ENCODE measurements at regions not wholly inside any gene's neighbourhood (a gene's known extent, or its start where the extent isn't known, plus 50 kb on each side); places are given as distances from the start of the nearest gene placed in this dataset.
"Not testable (repeated sequence)": the region's sequence is repeated elsewhere in the genome, so short reads cannot be mapped to it uniquely, and the experiment has no call there.

GRCh38 chrX:64580605-64581004 is 185.4 kb upstream of the MTMR8 start:
- Histone ChIP-seq H3K27ac (no peak overlapping the region), H3K4me3 (IDR thresholded peaks at IDR 0.05; ENCODE audit: insufficient read depth, low read depth, low read length) (no peak overlapping the region), H3K4me2 (no peak overlapping the region), H3K79me2 (ENCODE audit: insufficient read depth, low read depth) (no peaks in the 10 kb centered on the region), H3K4me1 (ENCODE audit: low read depth, poor library complexity, severe bottlenecking) (no peaks in the 10 kb centered on the region), H3K27me3 (ENCODE audit: insufficient read depth, low read depth) (no peaks in the 10 kb centered on the region), H3K36me3 (ENCODE audit: insufficient read depth) (no peaks in the 10 kb centered on the region), H3K9ac (no peak overlapping the region), H4K20me1 (ENCODE audit: insufficient read depth) (no peaks in the 10 kb centered on the region), H2AFZ (ENCODE audit: low read depth) (no peak overlapping the region)
- no peak for TF ChIP-seq CTCF (conservative IDR thresholded peaks at IDR 0.05; ENCODE audit: low read depth, low read length)

- Histone ChIP-seq H3K4me2 (no peak overlapping the region), H2AFZ (ENCODE audit: low read depth) (no peak overlapping the region), H3K79me2 (ENCODE audit: insufficient read depth, low read depth) (no peaks in the 10 kb centered on the region), H3K27me3 (ENCODE audit: insufficient read depth, low read depth) (no peaks in the 10 kb centered on the region), H3K9ac (no peak overlapping the region), H3K4me1 (ENCODE audit: low read depth, poor library complexity, severe bottlenecking) (no peaks in the 10 kb centered on the region), H3K27ac (no peak overlapping the region), H4K20me1 (ENCODE audit: insufficient read depth) (no peaks in the 10 kb centered on the region), H3K4me3 (IDR thresholded peaks at IDR 0.05; ENCODE audit: insufficient read depth, low read depth, low read length) (no peak overlapping the region), H3K36me3 (ENCODE audit: insufficient read depth) (no peaks in the 10 kb centered on the region)
- TF ChIP-seq CTCF (conservative IDR thresholded peaks at IDR 0.05; ENCODE audit: low read depth, low read length) = no peak
Measured at GRCh38 chrX:64580035-64580434, 184.8 kb upstream of the MTMR8 start.

- H3K9ac ChIP-seq = no peak overlapping the region
- no peaks in the 10 kb centered on the region for H3K36me3 ChIP-seq (ENCODE audit: insufficient read depth)
- H3K79me2 ChIP-seq (ENCODE audit: insufficient read depth, low read depth) = no peaks in the 10 kb centered on the region
- no peak overlapping the region for H3K27ac ChIP-seq
- H3K4me3 ChIP-seq (IDR thresholded peaks at IDR 0.05; ENCODE audit: insufficient read depth, low read depth, low read length) = no peak overlapping the region
- H3K4me2 ChIP-seq = no peak overlapping the region
- H4K20me1 ChIP-seq (ENCODE audit: insufficient read depth) = no peaks in the 10 kb centered on the region
- no peaks in the 10 kb centered on the region for H3K27me3 ChIP-seq (ENCODE audit: insufficient read depth, low read depth)
- TF ChIP-seq CTCF (conservative IDR thresholded peaks at IDR 0.05; ENCODE audit: low read depth, low read length) = no peak
- no peak overlapping the region for H2AFZ ChIP-seq (ENCODE audit: low read depth)
- no peaks in the 10 kb centered on the region for H3K4me1 ChIP-seq (ENCODE audit: low read depth, poor library complexity, severe bottlenecking)
Measured at GRCh38 chrX:64571011-64571410, 175.8 kb upstream of the MTMR8 start.

GRCh38 chrX:64570204-64570603 is 175.0 kb upstream of the MTMR8 start:
- TF ChIP-seq CTCF (conservative IDR thresholded peaks at IDR 0.05; ENCODE audit: low read depth, low read length) = peak; percentile 60
- no peaks in the 10 kb centered on the region for H3K79me2 ChIP-seq (ENCODE audit: insufficient read depth, low read depth)
- H3K36me3 ChIP-seq (ENCODE audit: insufficient read depth) = no peaks in the 10 kb centered on the region
- H3K27ac ChIP-seq = no peak overlapping the region
- no peak overlapping the region for H3K9ac ChIP-seq
- H3K27me3 ChIP-seq (ENCODE audit: insufficient read depth, low read depth) = no peaks in the 10 kb centered on the region
- H3K4me1 ChIP-seq (ENCODE audit: low read depth, poor library complexity, severe bottlenecking) = no peaks in the 10 kb centered on the region
- H3K4me3 ChIP-seq (IDR thresholded peaks at IDR 0.05; ENCODE audit: insufficient read depth, low read depth, low read length) = no peak overlapping the region
- H3K4me2 ChIP-seq = no peak overlapping the region
- H4K20me1 ChIP-seq (ENCODE audit: insufficient read depth) = no peaks in the 10 kb centered on the region
- H2AFZ ChIP-seq (ENCODE audit: low read depth) = no peak overlapping the region

- not testable (repeated sequence) for H3K79me2 ChIP-seq (ENCODE audit: insufficient read depth, low read depth); H3K4me1 ChIP-seq (ENCODE audit: low read depth, poor library complexity, severe bottlenecking); H3K4me2 ChIP-seq; H4K20me1 ChIP-seq (ENCODE audit: insufficient read depth); H2AFZ ChIP-seq (ENCODE audit: low read depth); H3K27ac ChIP-seq; H3K9ac ChIP-seq; H3K4me3 ChIP-seq (IDR thresholded peaks at IDR 0.05; ENCODE audit: insufficient read depth, low read depth, low read length); H3K27me3 ChIP-seq (ENCODE audit: insufficient read depth, low read depth); H3K36me3 ChIP-seq (ENCODE audit: insufficient read depth)
Measured at GRCh38 chrX:64565348-64565747, 170.1 kb upstream of the MTMR8 start.

- H3K27me3 ChIP-seq (ENCODE audit: insufficient read depth, low read depth); H3K4me3 ChIP-seq (IDR thresholded peaks at IDR 0.05; ENCODE audit: insufficient read depth, low read depth, low read length): not testable (repeated sequence)
Measured at GRCh38 chrX:64549236-64549635, 154.0 kb upstream of the MTMR8 start.

More at GRCh38 chrX:64549236-64549635, 154.0 kb upstream of the MTMR8 start:
- not testable (repeated sequence) for H2AFZ ChIP-seq (ENCODE audit: low read depth); H3K9ac ChIP-seq; H3K79me2 ChIP-seq (ENCODE audit: insufficient read depth, low read depth); H3K36me3 ChIP-seq (ENCODE audit: insufficient read depth); H4K20me1 ChIP-seq (ENCODE audit: insufficient read depth); H3K4me2 ChIP-seq; H3K27ac ChIP-seq; H3K4me1 ChIP-seq (ENCODE audit: low read depth, poor library complexity, severe bottlenecking)
